Mammary epithelial cell (primary cell): ENCODE measurements at regions not wholly inside any gene's neighbourhood (a gene's known extent, or its start where the extent isn't known, plus 50 kb on each side); places are given as distances from the start of the nearest gene placed in this dataset.

Experiments
- CTCF ChIP-seq, 2 donors: IDR thresholded peaks in 1 of 2; conservative IDR thresholded peaks in 1 of 2; 2 replicates each; pipeline ENCODE4 v1.5.1; 2011 to 2012; ENCODE audit warnings: inconsistent platforms in 2 of 2, low read length in 2 of 2, mild to moderate bottlenecking in 2 of 2, control low read depth in 1 of 2, low read depth in 1 of 2; ENCODE audit not compliant: insufficient read depth in 1 of 2; ENCODE audit errors: extremely low read depth in 1 of 2
- EZH2 ChIP-seq: IDR thresholded peaks from 2 replicates; pipeline ENCODE4 v1.6.1; 2012; ENCODE audit warnings: low read length, inconsistent platforms, borderline replicate concordance

- TF ChIP-seq EZH2 (no peak), CTCF (conservative IDR thresholded peaks at IDR 0.05 in 1 of 2, IDR thresholded peaks at IDR 0.05 in 1 of 2; ENCODE audit: extremely low read depth in 1 of 2, insufficient read depth in 1 of 2, low read depth in 1 of 2, low read length in 2 of 2) (no peak)
These were observed 61.9 kb downstream of the CRP start for GRCh38 chr1:159652506-159652905.
